RWPE2 (cell line): ENCODE measurements at regions not wholly inside any gene's neighbourhood (a gene's known extent, or its start where the extent isn't known, plus 50 kb on each side); places are given as distances from the start of the nearest gene placed in this dataset.

ENCODE experiments used
- ATAC-seq: fragments of 200-7000 bp; cut with Tn5 transposase; 3 replicates; pipeline ENCODE4 v1.9.1; 2021; ENCODE audit warnings: low read depth
- DNase-seq: peaks from one replicate; pipeline ENCODE4 v3.0.0-alpha.2; 2020; ENCODE audit warnings: low spot score
- H3K27ac ChIP-seq: fragments of 450-650 bp; 2 replicates; pipeline ENCODE4 v1.5.1; 2017; ENCODE audit warnings: mild to moderate bottlenecking; ENCODE audit not compliant: poor library complexity, severe bottlenecking
- H3K27me3 ChIP-seq: fragments of 250-450 bp; sonication (Bioruptor Pico); 2 replicates; pipeline ENCODE4 v1.5.1; 2021; ENCODE audit warnings: mild to moderate bottlenecking, moderate library complexity; ENCODE audit not compliant: insufficient read depth, poor library complexity, severe bottlenecking
- H3K36me3 ChIP-seq: fragments of 250-450 bp; sonication (Bioruptor Pico); 2 replicates; pipeline ENCODE4 v1.5.1; 2020; ENCODE audit warnings: low read depth, mild to moderate bottlenecking, moderate library complexity
- H3K4me1 ChIP-seq: fragments of 250-450 bp; sonication (Bioruptor Pico); 2 replicates; pipeline ENCODE4 v1.5.1; 2021; ENCODE audit warnings: mild to moderate bottlenecking, moderate library complexity; ENCODE audit not compliant: insufficient read depth, poor library complexity, severe bottlenecking
- H3K4me3 ChIP-seq: fragments of 250-450 bp; sonication (Bioruptor Pico); 2 replicates; pipeline ENCODE4 v1.5.1; 2021; ENCODE audit warnings: mild to moderate bottlenecking, moderate library complexity; ENCODE audit not compliant: severe bottlenecking
- H3K9me3 ChIP-seq: fragments of 250-450 bp; sonication (Bioruptor Pico); 2 replicates; pipeline ENCODE4 v1.5.1; 2021; ENCODE audit warnings: mild to moderate bottlenecking, moderate library complexity; ENCODE audit not compliant: severe bottlenecking
- CTCF ChIP-seq: fragments of 450-650 bp; IDR thresholded peaks from one replicate; pipeline ENCODE4 v1.5.1; 2017; ENCODE audit warnings: mild to moderate bottlenecking, moderate library complexity; ENCODE audit not compliant: poor library complexity, severe bottlenecking

- TF ChIP-seq CTCF: no peak
- no peaks in the 10 kb centered on the region for H3K36me3 ChIP-seq
- H3K4me3 ChIP-seq: no peak overlapping the region
- no peaks in the 10 kb centered on the region for H3K4me1 ChIP-seq
- H3K27me3 ChIP-seq: no peaks in the 10 kb centered on the region
- DNase-seq (no peak), ATAC-seq (no peak)
- H3K27ac ChIP-seq: no peak overlapping the region
- H3K9me3 ChIP-seq: no peaks in the 10 kb centered on the region
These were observed 257.3 kb downstream of the ABHD5 start for GRCh38 chr3:43948013-43948412.

- no peak for DNase-seq
- H3K27me3 ChIP-seq: no peaks in the 10 kb centered on the region
These were observed 258.9 kb downstream of the ABHD5 start for GRCh38 chr3:43949594-43949993.

GRCh38 chr3:43950775-43951174, 260.0 kb downstream of the ABHD5 start:
- ATAC-seq: no peak

More at GRCh38 chr3:43949594-43949993, 258.9 kb downstream of the ABHD5 start:
- Histone ChIP-seq H3K4me1 (no peaks in the 10 kb centered on the region), H3K9me3 (no peaks in the 10 kb centered on the region), H3K36me3 (no peaks in the 10 kb centered on the region), H3K4me3 (no peak overlapping the region), H3K27ac (no peak overlapping the region)
- no peak for ATAC-seq
- TF ChIP-seq CTCF: no peak

GRCh38 chr3:43951813-43952212, 261.1 kb downstream of the ABHD5 start:
- ATAC-seq (no peak), DNase-seq (no peak)
- TF ChIP-seq CTCF: no peak
- H3K4me3 ChIP-seq: no peak overlapping the region
- H3K4me1 ChIP-seq: no peaks in the 10 kb centered on the region
- H3K9me3 ChIP-seq: no peaks in the 10 kb centered on the region
- no peak overlapping the region for H3K27ac ChIP-seq
- H3K36me3 ChIP-seq: no peaks in the 10 kb centered on the region
- no peaks in the 10 kb centered on the region for H3K27me3 ChIP-seq

More at GRCh38 chr3:43950775-43951174, 260.0 kb downstream of the ABHD5 start:
- Histone ChIP-seq H3K4me3 (no peak overlapping the region), H3K27ac (no peak overlapping the region), H3K27me3 (no peaks in the 10 kb centered on the region), H3K4me1 (no peaks in the 10 kb centered on the region), H3K36me3 (no peaks in the 10 kb centered on the region), H3K9me3 (no peaks in the 10 kb centered on the region)
- no peak for TF ChIP-seq CTCF
- no peak for DNase-seq

- H3K9me3 ChIP-seq: no peaks in the 10 kb centered on the region
- H3K36me3 ChIP-seq: no peaks in the 10 kb centered on the region
- no peaks in the 10 kb centered on the region for H3K4me1 ChIP-seq
- DNase-seq (no peak), ATAC-seq (no peak)
- no peak for TF ChIP-seq CTCF
- no peaks in the 10 kb centered on the region for H3K27me3 ChIP-seq
- H3K27ac ChIP-seq: no peak overlapping the region
- H3K4me3 ChIP-seq: no peak overlapping the region
These were observed 262.6 kb downstream of the ABHD5 start for GRCh38 chr3:43953380-43953779.
